ENCODE measurements at regions not wholly inside any gene's neighbourhood (a gene's known extent, or its start where the extent isn't known, plus 50 kb on each side); places are given as distances from the start of the nearest gene placed in this dataset.

DNA sequence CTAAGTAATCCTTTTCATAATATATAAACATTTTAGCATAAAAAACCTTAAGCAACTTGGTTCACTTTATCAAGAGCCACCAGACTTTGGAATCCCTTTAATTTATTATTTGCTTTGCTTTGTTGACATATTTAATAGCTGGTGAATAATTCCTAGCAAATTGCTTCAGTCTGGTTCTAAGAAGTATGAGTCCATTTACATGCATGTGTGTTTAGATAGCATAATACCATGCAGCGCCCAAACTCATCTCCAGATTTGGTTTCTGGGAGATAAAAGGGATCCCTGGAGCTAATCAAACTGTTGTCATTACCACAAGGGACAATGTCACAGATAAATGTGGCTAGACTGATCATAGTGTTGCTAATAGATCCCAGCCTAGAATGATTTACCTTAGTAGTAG, 111.8 kb downstream of the TMEM144 start:
- H3K27ac ChIP-seq (ENCODE audit: insufficient read length, low read depth, low read length): no peak overlapping the region
- Mint-ChIP-seq H3K36me3 (ENCODE audit: insufficient read depth in 1 of 3, low read depth in 3 of 3) (peaks cover 0 to 1% (median 0%) of the 10 kb centered on the region in 3 experiments; a peak in 3 of 7 replicates), H3K4me1 (peaks cover 3% of the 10 kb centered on the region in 2 experiments; a peak in 3 of 4 replicates), H3K4me3 (no peak overlapping the region), H3K27me3 (ENCODE audit: low read depth) (no peaks in the 10 kb centered on the region), H3K9me3 (peaks cover 4 to 8% of the 10 kb centered on the region in 2 experiments; a peak in 3 of 5 replicates), H3K27ac (no peak overlapping the region)
- no peak overlapping the region for H4K5ac ChIP-seq (ENCODE audit: insufficient read length, low read depth, low read length)
- no peaks in the 10 kb centered on the region for H3K27me3 ChIP-seq (ENCODE audit: insufficient read depth, low read length)
- H3K18ac ChIP-seq (ENCODE audit: insufficient read length, low read depth, low read length): no peak overlapping the region
- no peaks in the 10 kb centered on the region for H3K79me2 ChIP-seq (ENCODE audit: insufficient read depth, low read length)
- no peak overlapping the region for H2AFZ ChIP-seq (ENCODE audit: low read length)
- no peak overlapping the region for H4K91ac ChIP-seq (ENCODE audit: insufficient read length, low read depth, low read length)
- H3K9ac ChIP-seq (ENCODE audit: extremely low read depth, insufficient read length, low read length): no peak overlapping the region
- no peak overlapping the region for H2AK5ac ChIP-seq (ENCODE audit: insufficient read length, low read length)
- TF ChIP-seq, protein P1, sequence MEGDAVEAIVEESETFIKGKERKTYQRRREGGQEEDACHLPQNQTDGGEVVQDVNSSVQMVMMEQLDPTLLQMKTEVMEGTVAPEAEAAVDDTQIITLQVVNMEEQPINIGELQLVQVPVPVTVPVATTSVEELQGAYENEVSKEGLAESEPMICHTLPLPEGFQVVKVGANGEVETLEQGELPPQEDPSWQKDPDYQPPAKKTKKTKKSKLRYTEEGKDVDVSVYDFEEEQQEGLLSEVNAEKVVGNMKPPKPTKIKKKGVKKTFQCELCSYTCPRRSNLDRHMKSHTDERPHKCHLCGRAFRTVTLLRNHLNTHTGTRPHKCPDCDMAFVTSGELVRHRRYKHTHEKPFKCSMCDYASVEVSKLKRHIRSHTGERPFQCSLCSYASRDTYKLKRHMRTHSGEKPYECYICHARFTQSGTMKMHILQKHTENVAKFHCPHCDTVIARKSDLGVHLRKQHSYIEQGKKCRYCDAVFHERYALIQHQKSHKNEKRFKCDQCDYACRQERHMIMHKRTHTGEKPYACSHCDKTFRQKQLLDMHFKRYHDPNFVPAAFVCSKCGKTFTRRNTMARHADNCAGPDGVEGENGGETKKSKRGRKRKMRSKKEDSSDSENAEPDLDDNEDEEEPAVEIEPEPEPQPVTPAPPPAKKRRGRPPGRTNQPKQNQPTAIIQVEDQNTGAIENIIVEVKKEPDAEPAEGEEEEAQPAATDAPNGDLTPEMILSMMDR (conservative IDR thresholded peaks at IDR 0.05): no peak
- H2BK120ac ChIP-seq (ENCODE audit: low read depth, low read length, poor library complexity, severe bottlenecking): no peak overlapping the region
- H2BK12ac ChIP-seq (ENCODE audit: insufficient read length, low read depth, low read length): no peak overlapping the region
- no peak overlapping the region for H3K14ac ChIP-seq (ENCODE audit: insufficient read depth, low read length)
- no peak overlapping the region for H3K56ac ChIP-seq (ENCODE audit: insufficient read length, low read depth, low read length)
- H4K20me1 ChIP-seq (ENCODE audit: control insufficient read depth, insufficient read depth, insufficient read length): no peaks in the 10 kb centered on the region
- no peak overlapping the region for H4K8ac ChIP-seq (replicated peaks; ENCODE audit: insufficient read length, low read depth, low read length)
- no peak overlapping the region for H3K4ac ChIP-seq (ENCODE audit: low read depth, low read length)
- H3K4me1 ChIP-seq (ENCODE audit: insufficient read depth, low read length): no peaks in the 10 kb centered on the region
- no peak overlapping the region for H2BK20ac ChIP-seq (ENCODE audit: low read depth, low read length, poor library complexity, severe bottlenecking)
- no peak overlapping the region for H2BK15ac ChIP-seq (ENCODE audit: low read depth, low read length)
- H3K4me2 ChIP-seq (ENCODE audit: insufficient read depth, insufficient read length, low read length): no peak overlapping the region
- WGBS (ENCODE audit: extremely low coverage, insufficient read length, low lambda C conversion rate): no CpG with 5 or more reads among the region's 1 CpG
- no peaks in the 10 kb centered on the region for H3K79me1 ChIP-seq (ENCODE audit: insufficient read depth, low read depth, low read length, poor library complexity, severe bottlenecking)
- no peak overlapping the region for H3K23ac ChIP-seq (ENCODE audit: insufficient read length, low read depth, low read length)
- H3K23me2 ChIP-seq (ENCODE audit: insufficient read length, low read depth, low read length, poor library complexity, severe bottlenecking): no peaks in the 10 kb centered on the region
- no peak for DNase-seq
- H3T11ph ChIP-seq (ENCODE audit: low read length): no peak overlapping the region
- H3K9me3 ChIP-seq (ENCODE audit: control insufficient read depth, low read depth, low read length): no peaks in the 10 kb centered on the region
- no peak overlapping the region for H2BK5ac ChIP-seq (ENCODE audit: insufficient read length, low read length)

Data from H9 (cell line).